ENCODE measurements at regions not wholly inside any gene's neighbourhood (a gene's known extent, or its start where the extent isn't known, plus 50 kb on each side); places are given as distances from the start of the nearest gene placed in this dataset.

GRCh38 chr10:28418069-28418468 lies 114.8 kb upstream of the WAC start:
- TF ChIP-seq, protein P1, sequence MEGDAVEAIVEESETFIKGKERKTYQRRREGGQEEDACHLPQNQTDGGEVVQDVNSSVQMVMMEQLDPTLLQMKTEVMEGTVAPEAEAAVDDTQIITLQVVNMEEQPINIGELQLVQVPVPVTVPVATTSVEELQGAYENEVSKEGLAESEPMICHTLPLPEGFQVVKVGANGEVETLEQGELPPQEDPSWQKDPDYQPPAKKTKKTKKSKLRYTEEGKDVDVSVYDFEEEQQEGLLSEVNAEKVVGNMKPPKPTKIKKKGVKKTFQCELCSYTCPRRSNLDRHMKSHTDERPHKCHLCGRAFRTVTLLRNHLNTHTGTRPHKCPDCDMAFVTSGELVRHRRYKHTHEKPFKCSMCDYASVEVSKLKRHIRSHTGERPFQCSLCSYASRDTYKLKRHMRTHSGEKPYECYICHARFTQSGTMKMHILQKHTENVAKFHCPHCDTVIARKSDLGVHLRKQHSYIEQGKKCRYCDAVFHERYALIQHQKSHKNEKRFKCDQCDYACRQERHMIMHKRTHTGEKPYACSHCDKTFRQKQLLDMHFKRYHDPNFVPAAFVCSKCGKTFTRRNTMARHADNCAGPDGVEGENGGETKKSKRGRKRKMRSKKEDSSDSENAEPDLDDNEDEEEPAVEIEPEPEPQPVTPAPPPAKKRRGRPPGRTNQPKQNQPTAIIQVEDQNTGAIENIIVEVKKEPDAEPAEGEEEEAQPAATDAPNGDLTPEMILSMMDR (IDR thresholded peaks at IDR 0.05): no peak
- no peak for TF ChIP-seq POLR2AphosphoS5 (IDR thresholded peaks at IDR 0.05; ENCODE audit: insufficient read depth in 1 of 2, low read depth in 1 of 2)

Data from vagina (tissue), 2 donors.